ENCODE measurements at regions not wholly inside any gene's neighbourhood (a gene's known extent, or its start where the extent isn't known, plus 50 kb on each side); places are given as distances from the start of the nearest gene placed in this dataset.

GRCh38 chr12:98126637-98127335 lies 388.6 kb upstream of the TMPO start:
- ATAC-seq (peak in 6 of 8 donors; percentile 14 to 90 (median 59)), DNase-seq (no peak)
- Histone ChIP-seq H3K9me3 (no peaks in the 10 kb centered on the region), H3K27me3 (no peaks in the 10 kb centered on the region), H3K4me3 (no peak overlapping the region), H3K36me3 (no peaks in the 10 kb centered on the region), H3K4me1 (peaks cover 0 to 46% (median 13%) of the 10 kb centered on the region in 9 donors), H3K27ac (peak overlapping the region in 7 of 10 donors; percentile 3 to 70 (median 57))
- no peak for TF ChIP-seq CTCF (IDR thresholded peaks at IDR 0.05)
- intact Hi-C loops (cut with DNase I), result no loop called here
- WGBS, 2 donors, result 42 to 51% methylated on average over 12 of the region's 12 CpGs

GRCh38 chr12:98127336-98127679 lies 388.1 kb upstream of the TMPO start:
- TF ChIP-seq CTCF (IDR thresholded peaks at IDR 0.05), result no peak
- Histone ChIP-seq H3K27me3 (no peaks in the 10 kb centered on the region), H3K9me3 (no peaks in the 10 kb centered on the region), H3K36me3 (no peaks in the 10 kb centered on the region), H3K4me1 (peaks cover 0 to 40% (median 13%) of the 10 kb centered on the region in 9 donors), H3K4me3 (no peak overlapping the region), H3K27ac (peak overlapping the region in 7 of 10 donors; percentile 4 to 70 (median 57))
- intact Hi-C loops (cut with DNase I), result no loop called here
- ATAC-seq, result peak in 5 of 8 donors; percentile 27 to 55 (median 35)
- no peak for DNase-seq
- WGBS, 2 donors, result 42 to 57% methylated on average over 3 of the region's 3 CpGs

DNA sequence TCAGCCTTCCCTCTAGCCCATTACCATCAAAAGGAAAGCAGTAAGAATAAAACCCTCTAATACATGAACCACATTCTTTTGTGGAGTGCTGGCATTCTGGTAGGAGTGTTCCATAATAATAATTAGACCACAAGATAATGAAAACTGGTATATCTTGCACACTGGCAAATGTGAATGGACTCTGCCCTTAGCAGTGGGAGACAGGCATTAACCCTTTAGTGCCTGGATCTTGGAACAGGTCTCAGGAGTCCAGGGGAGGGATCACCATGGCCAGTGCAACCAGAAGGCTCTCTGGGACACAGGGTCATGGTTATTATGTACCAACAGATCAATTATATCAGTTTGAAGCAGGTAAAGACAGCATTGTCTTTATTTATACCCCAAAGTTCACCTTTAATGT lies 387.5 kb upstream of the TMPO start:
- Histone ChIP-seq H3K27ac (peak overlapping the region in 6 of 10 donors; percentile 5 to 70 (median 57)), H3K4me3 (no peak overlapping the region), H3K36me3 (no peaks in the 10 kb centered on the region), H3K4me1 (peaks cover 0 to 36% (median 12%) of the 10 kb centered on the region in 9 donors), H3K27me3 (no peaks in the 10 kb centered on the region), H3K9me3 (no peaks in the 10 kb centered on the region)
- no peak for TF ChIP-seq CTCF (IDR thresholded peaks at IDR 0.05)
- ATAC-seq (no peak), DNase-seq (no peak)
- intact Hi-C loops (cut with DNase I), result no loop called here

- no peaks in the 10 kb centered on the region for H3K9me3 ChIP-seq
- no peaks in the 10 kb centered on the region for H3K27me3 ChIP-seq
- no peaks in the 10 kb centered on the region for H3K36me3 ChIP-seq
- DNase-seq (no peak), ATAC-seq (no peak)
- no peaks in the 10 kb centered on the region for H3K4me1 ChIP-seq
- TF ChIP-seq CTCF (IDR thresholded peaks at IDR 0.05), result no peak
- no peak overlapping the region for H3K27ac ChIP-seq
- 53 to 54% methylated on average over 2 of the region's 2 CpGs for WGBS, 2 donors
- no peak overlapping the region for H3K4me3 ChIP-seq
- intact Hi-C loops (cut with DNase I), result no loop called here
Observed at GRCh38 chr12:98136544-98136943, 378.8 kb upstream of the TMPO start.

Data from heart right ventricle (tissue), 16 donors.